Keratinocyte (primary cell): ENCODE measurements at regions not wholly inside any gene's neighbourhood (a gene's known extent, or its start where the extent isn't known, plus 50 kb on each side); places are given as distances from the start of the nearest gene placed in this dataset.

Experiments used
- DNase-seq: peaks from one replicate; pipeline ENCODE4 v3.0.0-alpha.2; 2011; ENCODE audit warnings: low read depth, missing footprints, low spot score
- FAIRE-seq: peaks from 2 replicates; lab custom pipeline; 2011; peaks lifted over from hg19 to GRCh38; lab: Jason Lieb, UNC
- H2AFZ ChIP-seq: 2 replicates; pipeline ENCODE4 v1.6.0; 2012; ENCODE audit warnings: low read length, control low read depth, inconsistent platforms; ENCODE audit not compliant: control insufficient read depth
- H3K27ac ChIP-seq: 2 replicates; pipeline ENCODE4 v1.5.1; 2011; ENCODE audit warnings: low read length; ENCODE audit not compliant: control insufficient read depth, insufficient read depth
- H3K27me3 ChIP-seq: 3 replicates; pipeline ENCODE4 v1.6.0; 2011; ENCODE audit warnings: low read length; ENCODE audit not compliant: control insufficient read depth, insufficient read depth; ENCODE audit errors: extremely low read depth
- H3K36me3 ChIP-seq, 2 experiments: 2 replicates in 1 of 2; 3 replicates in 1 of 2; pipeline ENCODE4 v1.5.1; 2011; ENCODE audit warnings: low read length in 2 of 2, mild to moderate bottlenecking in 1 of 2; ENCODE audit not compliant: control insufficient read depth in 2 of 2, insufficient read depth in 2 of 2; ENCODE audit errors: extremely low read depth in 1 of 2
- H3K4me1 ChIP-seq: 3 replicates; pipeline ENCODE4 v1.5.1; 2011; ENCODE audit warnings: low read length; ENCODE audit not compliant: control insufficient read depth, insufficient read depth; ENCODE audit errors: extremely low read depth
- H3K4me2 ChIP-seq: 3 replicates; pipeline ENCODE4 v1.6.0; 2011; ENCODE audit warnings: low read depth, low read length; ENCODE audit not compliant: control insufficient read depth, insufficient read depth; ENCODE audit errors: extremely low read depth
- H3K4me3 ChIP-seq, 3 experiments: fragments of 200-600 bp in 1 of 3; sonication (generic) in 1 of 3; 2 replicates in 2 of 3; 3 replicates in 1 of 3; pipeline ENCODE4 v1.5.1; 2011 to 2016; ENCODE audit warnings: low read length in 3 of 3, mild to moderate bottlenecking in 3 of 3, control low read depth in 2 of 3, inconsistent platforms in 1 of 3, low read depth in 1 of 3, mixed read lengths in 1 of 3, mixed run types in 1 of 3, moderate library complexity in 1 of 3; ENCODE audit not compliant: control insufficient read depth in 2 of 3, insufficient read depth in 2 of 3; ENCODE audit errors: extremely low read depth in 1 of 3
- H3K79me2 ChIP-seq: 2 replicates; pipeline ENCODE4 v1.6.0; 2012; ENCODE audit warnings: low read length; ENCODE audit not compliant: control insufficient read depth, insufficient read depth
- H3K9ac ChIP-seq: 3 replicates; pipeline ENCODE4 v1.6.0; 2011; ENCODE audit warnings: low read length; ENCODE audit not compliant: control insufficient read depth, insufficient read depth; ENCODE audit errors: extremely low read depth
- H3K9me1 ChIP-seq: 3 replicates; pipeline ENCODE4 v1.6.0; 2011; ENCODE audit warnings: low read length; ENCODE audit not compliant: control insufficient read depth, insufficient read depth; ENCODE audit errors: extremely low read depth
- H3K9me3 ChIP-seq: 2 replicates; pipeline ENCODE4 v1.5.1; 2012; ENCODE audit warnings: low read depth, low read length; ENCODE audit not compliant: control insufficient read depth
- H4K20me1 ChIP-seq: 3 replicates; pipeline ENCODE4 v1.6.0; 2011; ENCODE audit warnings: low read length; ENCODE audit not compliant: control insufficient read depth, insufficient read depth; ENCODE audit errors: extremely low read depth
- EZH2 ChIP-seq: IDR thresholded peaks from one replicate; pipeline ENCODE4 v1.6.1; 2012; ENCODE audit warnings: inconsistent platforms, mild to moderate bottlenecking, low read length, moderate library complexity
- dilution Hi-C: fragments of 300-500 bp; cut with MboI; formaldehyde crosslinking; loops from one replicate; pipeline ENCODE4 v1.7.0; 2020; ENCODE audit warnings: low sequenced_read_pairs; ENCODE audit not compliant: extremely low pct_ligation_motif_present
- TF ChIP-seq, protein P1 (sequence below), 3 experiments: IDR thresholded peaks in 1 of 3; conservative IDR thresholded peaks in 1 of 3; optimal IDR thresholded peaks in 1 of 3; 2 replicates in 2 of 3; 3 replicates in 1 of 3; pipeline versions ENCODE3 to v1.5.1; 2011; ENCODE audit warnings: low read length in 3 of 3, mild to moderate bottlenecking in 3 of 3, moderate library complexity in 2 of 3, control low read depth in 1 of 3, inconsistent platforms in 1 of 3; ENCODE audit not compliant: insufficient read depth in 2 of 3; ENCODE audit errors: extremely low read depth in 1 of 3

DNA sequence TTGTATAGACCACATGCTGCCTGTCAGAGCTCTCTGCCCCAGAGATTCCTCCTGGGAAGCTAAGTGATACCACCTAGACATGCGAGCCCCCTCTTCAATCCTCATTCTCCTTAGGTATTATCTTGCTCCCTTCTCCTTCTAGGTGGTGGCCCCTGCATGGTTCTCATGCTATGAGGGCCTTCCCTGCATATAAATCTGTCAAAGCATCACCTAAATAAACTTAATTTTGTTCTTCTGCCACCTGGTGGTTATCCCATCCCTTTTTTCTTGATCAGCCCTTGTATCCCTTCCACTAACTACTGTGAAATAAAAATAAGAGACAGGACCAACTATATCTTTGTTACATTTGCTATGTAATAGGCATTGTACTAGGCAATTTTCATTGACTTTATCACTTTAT lies 242.1 kb downstream of the CDC14C start:
- no peaks in the 10 kb centered on the region for H3K4me1 ChIP-seq
- H3K9ac ChIP-seq, result no peak overlapping the region
- no peaks in the 10 kb centered on the region for H4K20me1 ChIP-seq
- no peaks in the 10 kb centered on the region for H3K79me2 ChIP-seq
- H3K36me3 ChIP-seq, result no peaks in the 10 kb centered on the region
- no peak overlapping the region for H3K4me3 ChIP-seq
- dilution Hi-C loops, result no loop called here
- FAIRE-seq, result peak; percentile 46
- H2AFZ ChIP-seq, result no peak overlapping the region
- H3K9me1 ChIP-seq, result no peaks in the 10 kb centered on the region
- H3K9me3 ChIP-seq, result no peaks in the 10 kb centered on the region
- TF ChIP-seq, protein P1, sequence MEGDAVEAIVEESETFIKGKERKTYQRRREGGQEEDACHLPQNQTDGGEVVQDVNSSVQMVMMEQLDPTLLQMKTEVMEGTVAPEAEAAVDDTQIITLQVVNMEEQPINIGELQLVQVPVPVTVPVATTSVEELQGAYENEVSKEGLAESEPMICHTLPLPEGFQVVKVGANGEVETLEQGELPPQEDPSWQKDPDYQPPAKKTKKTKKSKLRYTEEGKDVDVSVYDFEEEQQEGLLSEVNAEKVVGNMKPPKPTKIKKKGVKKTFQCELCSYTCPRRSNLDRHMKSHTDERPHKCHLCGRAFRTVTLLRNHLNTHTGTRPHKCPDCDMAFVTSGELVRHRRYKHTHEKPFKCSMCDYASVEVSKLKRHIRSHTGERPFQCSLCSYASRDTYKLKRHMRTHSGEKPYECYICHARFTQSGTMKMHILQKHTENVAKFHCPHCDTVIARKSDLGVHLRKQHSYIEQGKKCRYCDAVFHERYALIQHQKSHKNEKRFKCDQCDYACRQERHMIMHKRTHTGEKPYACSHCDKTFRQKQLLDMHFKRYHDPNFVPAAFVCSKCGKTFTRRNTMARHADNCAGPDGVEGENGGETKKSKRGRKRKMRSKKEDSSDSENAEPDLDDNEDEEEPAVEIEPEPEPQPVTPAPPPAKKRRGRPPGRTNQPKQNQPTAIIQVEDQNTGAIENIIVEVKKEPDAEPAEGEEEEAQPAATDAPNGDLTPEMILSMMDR (optimal IDR thresholded peaks at IDR 0.05 in 1 of 3, IDR thresholded peaks at IDR 0.05 in 1 of 3, conservative IDR thresholded peaks at IDR 0.05 in 1 of 3; ENCODE audit: extremely low read depth in 1 of 3, insufficient read depth in 2 of 3, low read length in 3 of 3), result peak in 1 of 3 experiments; percentile 14
- TF ChIP-seq EZH2, result no peak
- no peak for DNase-seq
- H3K27ac ChIP-seq, result no peak overlapping the region
- H3K4me2 ChIP-seq, result no peak overlapping the region
- H3K27me3 ChIP-seq, result no peaks in the 10 kb centered on the region

DNA sequence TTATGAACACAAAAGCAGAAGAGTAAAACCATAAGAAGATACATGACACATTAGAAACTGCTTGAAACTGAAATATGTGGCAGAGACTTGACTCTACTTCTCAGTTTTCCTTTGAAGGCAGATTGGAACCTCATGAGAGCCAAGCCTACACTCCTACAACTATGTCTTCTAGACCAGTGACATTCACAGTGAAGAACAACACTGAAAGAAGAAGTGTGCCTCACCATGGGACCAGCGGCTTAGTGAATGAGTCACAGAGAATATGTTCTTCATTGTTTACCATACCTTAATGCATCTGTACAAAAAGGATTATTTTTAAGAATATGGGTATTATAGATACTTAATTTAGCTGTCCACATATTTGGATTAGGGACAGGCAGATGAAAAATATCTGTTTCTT lies 248.3 kb downstream of the CDC14C start:
- Histone ChIP-seq H3K9me3 (no peaks in the 10 kb centered on the region), H3K9me1 (no peaks in the 10 kb centered on the region), H3K4me1 (no peaks in the 10 kb centered on the region), H3K27ac (no peak overlapping the region), H4K20me1 (no peaks in the 10 kb centered on the region), H3K27me3 (no peaks in the 10 kb centered on the region), H3K36me3 (no peaks in the 10 kb centered on the region), H3K9ac (no peak overlapping the region), H3K79me2 (no peaks in the 10 kb centered on the region), H3K4me2 (no peak overlapping the region), H3K4me3 (no peak overlapping the region), H2AFZ (no peak overlapping the region)
- TF ChIP-seq, protein P1 (optimal IDR thresholded peaks at IDR 0.05 in 1 of 3, IDR thresholded peaks at IDR 0.05 in 1 of 3, conservative IDR thresholded peaks at IDR 0.05 in 1 of 3; ENCODE audit: extremely low read depth in 1 of 3, insufficient read depth in 2 of 3, low read length in 3 of 3), result no peak
- no peak for TF ChIP-seq EZH2
- FAIRE-seq, result no peak
- dilution Hi-C loops, result no loop called here
- DNase-seq, result no peak
